IPS-18c (cell line): ENCODE measurements at regions not wholly inside any gene's neighbourhood (a gene's known extent, or its start where the extent isn't known, plus 50 kb on each side); places are given as distances from the start of the nearest gene placed in this dataset.

Source experiments
- H3K4me3 ChIP-seq: 2 replicates; pipeline ENCODE4 v1.7.0; 2013; ENCODE audit warnings: low read depth, mild to moderate bottlenecking, low read length, moderate library complexity; ENCODE audit not compliant: insufficient read depth
- H3K9me3 ChIP-seq: one replicate; pipeline ENCODE4 v1.6.1; 2013; ENCODE audit warnings: mild to moderate bottlenecking, low read length, moderate library complexity; ENCODE audit not compliant: control insufficient read depth, insufficient read depth

DNA sequence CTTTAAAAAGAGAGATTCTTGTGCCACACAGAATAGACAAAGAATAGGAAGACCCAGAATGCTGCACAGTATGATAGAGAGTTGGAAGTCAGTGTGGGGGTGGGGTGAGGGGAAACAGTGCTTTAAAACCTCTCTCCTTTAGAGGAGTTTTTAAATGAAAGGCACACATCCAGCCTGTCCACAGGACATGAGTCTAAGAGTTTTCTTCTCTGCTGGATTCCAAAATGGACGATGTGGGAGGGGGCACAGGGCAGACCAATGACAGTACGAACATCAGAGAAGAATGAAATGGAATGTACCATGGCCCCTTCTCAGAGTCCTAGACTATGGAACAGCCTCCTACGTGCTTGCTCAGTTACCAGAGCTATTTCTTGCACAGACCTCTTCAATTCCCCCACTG is 458.2 kb upstream of the DAB1 start:
- Histone ChIP-seq H3K4me3 (no peak overlapping the region), H3K9me3 (no peaks in the 10 kb centered on the region)

DNA sequence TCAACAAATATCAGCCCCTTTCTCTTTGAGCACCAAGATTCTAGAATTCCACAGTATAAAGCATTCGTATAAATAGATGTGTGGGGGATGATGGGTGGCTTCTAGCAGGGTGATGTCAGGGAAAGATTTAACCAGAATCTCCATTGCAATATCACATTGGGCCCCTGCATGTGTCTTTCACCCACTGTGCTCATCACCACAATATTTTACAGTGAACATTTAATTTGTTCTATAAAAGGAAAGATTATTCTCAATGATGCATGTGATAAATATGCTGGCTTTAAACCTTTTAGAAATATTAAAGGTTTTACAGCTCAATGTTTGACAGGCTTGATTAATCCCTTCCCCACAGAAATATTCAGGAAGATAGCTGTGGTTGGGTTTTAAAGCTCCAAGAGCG is 457.8 kb upstream of the DAB1 start:
- H3K9me3 ChIP-seq, result no peaks in the 10 kb centered on the region
- H3K4me3 ChIP-seq, result no peak overlapping the region

DNA sequence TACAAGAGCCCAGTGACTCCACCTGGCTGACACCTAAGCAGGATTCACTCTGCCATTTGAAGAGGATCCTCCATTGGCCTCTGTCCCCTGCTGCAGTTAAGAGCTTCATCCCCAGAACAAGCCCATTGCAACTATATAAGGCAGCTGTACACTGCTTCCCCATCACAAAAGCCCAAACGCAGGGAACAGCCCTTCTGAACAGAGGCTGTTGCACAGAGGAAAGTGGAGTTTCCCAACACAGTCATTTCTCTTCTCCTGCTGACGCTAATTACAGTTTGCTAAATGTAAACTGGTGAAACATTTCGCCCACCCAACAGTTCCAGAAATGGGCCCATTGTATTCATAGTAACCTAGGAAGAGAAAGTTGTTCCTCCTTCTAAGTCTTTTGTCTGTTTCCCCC is 455.8 kb upstream of the DAB1 start:
- H3K9me3 ChIP-seq, result no peaks in the 10 kb centered on the region

DNA sequence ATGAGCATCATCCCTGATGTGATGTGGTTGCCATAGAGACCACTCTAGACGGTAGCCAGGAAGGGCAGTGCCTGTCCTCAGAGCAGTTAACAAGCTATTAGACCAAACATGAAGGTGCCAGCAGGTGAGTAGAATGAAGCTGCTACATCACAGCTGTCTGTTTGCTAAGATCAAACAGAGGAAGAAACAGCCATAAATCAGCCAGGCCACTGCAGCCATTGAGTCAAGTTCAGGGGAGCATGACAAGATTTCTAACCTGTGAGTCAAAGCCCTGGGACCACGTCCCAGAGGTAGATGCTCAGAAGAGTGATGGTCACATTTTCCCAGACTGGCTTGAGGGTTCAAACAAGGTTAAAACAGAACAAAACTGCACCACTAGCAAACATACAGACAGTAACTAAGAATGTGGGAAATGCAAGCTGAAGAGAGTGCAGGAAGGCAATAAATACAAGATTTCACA is 450.6 kb upstream of the DAB1 start:
- Histone ChIP-seq H3K9me3 (no peaks in the 10 kb centered on the region), H3K4me3 (no peak overlapping the region)

More for the DNA sequence above, 455.8 kb upstream of the DAB1 start:
- H3K4me3 ChIP-seq, result no peak overlapping the region

GRCh38 chr1:57872913-57873312 is 449.1 kb upstream of the DAB1 start:
- no peak overlapping the region for H3K4me3 ChIP-seq
- no peaks in the 10 kb centered on the region for H3K9me3 ChIP-seq

GRCh38 chr1:57868908-57869307 is 445.0 kb upstream of the DAB1 start:
- Histone ChIP-seq H3K4me3 (no peak overlapping the region), H3K9me3 (no peaks in the 10 kb centered on the region)

DNA sequence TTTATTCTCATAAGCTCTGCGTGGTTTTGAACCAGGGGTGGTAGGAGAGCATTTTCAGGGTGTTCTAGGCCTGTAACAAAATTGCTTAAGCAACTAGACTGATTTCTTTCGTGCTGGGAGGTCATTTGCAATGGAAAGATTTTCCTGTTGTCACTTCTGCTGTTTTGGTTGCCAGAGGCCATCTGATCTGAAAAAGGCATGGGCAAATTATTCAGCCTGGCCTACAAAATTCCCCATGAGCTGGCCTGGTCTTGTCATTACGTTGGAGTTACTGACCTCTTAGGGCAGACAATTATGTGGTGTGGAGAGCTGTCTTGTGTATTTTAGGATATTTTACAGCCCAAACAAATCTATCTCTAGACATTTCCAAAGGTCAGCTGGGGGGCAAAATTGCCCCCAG is 444.4 kb upstream of the DAB1 start:
- no peaks in the 10 kb centered on the region for H3K9me3 ChIP-seq
- no peak overlapping the region for H3K4me3 ChIP-seq

DNA sequence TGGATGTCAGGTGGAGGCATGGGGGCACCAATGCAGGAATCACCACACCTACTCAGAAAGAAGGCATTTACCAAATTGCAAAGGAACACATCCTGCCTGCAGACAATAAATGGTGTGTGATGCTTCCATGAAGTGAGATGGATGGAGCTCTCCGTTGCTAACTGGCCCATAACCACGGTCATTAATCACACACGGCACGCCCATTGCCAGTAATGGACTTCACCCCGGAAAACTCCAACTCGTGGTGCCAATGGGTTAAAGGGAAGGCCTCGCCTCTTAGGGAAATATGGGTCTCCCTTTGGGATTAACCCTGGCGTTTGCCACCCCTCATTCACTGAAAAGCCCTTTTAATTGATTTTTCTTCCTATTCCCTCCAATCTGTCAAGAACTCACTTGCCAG is 443.1 kb upstream of the DAB1 start:
- Histone ChIP-seq H3K9me3 (no peaks in the 10 kb centered on the region), H3K4me3 (no peak overlapping the region)

DNA sequence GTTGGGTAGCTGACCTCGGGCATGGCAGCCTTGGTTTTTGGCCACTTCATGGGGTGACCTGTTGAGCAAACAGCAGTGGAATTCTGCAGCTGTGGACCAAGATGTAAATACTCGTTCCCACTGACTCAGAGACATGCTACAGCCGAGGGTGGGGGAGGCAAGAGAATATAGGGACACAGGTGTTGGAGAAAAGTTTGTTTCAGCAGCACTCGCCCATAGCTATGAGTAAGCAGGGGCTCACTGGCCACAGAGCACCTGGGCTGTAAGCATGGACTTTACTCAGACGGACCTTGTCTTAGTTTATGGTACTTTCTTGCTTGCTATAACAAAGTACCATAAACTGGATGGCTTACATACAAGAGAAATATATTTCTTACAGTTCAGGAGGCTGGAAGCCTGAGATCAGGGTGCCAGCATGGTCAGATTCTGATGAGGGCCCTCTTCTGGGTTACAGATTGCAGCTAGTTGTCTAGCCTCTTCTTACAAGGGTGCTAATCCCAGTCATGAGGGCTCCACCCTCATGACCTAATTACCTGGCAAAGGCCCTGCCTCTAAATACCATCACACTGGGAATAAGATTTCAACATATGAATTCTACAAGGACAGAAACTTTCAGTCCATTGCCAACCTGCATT is 437.2 kb upstream of the DAB1 start:
- Histone ChIP-seq H3K4me3 (no peak overlapping the region), H3K9me3 (no peaks in the 10 kb centered on the region)

DNA sequence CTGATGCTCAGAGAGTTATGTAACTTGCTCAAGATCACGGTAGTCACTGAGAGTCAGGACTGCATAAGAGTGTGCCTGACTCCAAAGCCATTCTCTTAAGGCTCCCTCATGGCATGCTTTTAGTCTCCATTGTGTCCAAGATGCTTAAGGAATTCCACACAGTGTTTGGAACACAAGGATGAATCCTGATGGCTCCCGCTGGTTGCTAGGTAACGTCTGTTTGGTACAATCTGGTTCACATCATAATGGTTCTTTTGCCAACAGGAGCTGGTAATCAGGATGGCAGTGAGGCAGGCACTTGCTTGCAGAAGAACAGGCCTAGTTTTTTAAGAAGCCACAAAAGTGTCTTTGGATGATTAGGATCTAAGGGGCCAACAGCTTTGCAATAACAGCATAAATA is 436.5 kb upstream of the DAB1 start:
- Histone ChIP-seq H3K4me3 (no peak overlapping the region), H3K9me3 (no peaks in the 10 kb centered on the region)

DNA sequence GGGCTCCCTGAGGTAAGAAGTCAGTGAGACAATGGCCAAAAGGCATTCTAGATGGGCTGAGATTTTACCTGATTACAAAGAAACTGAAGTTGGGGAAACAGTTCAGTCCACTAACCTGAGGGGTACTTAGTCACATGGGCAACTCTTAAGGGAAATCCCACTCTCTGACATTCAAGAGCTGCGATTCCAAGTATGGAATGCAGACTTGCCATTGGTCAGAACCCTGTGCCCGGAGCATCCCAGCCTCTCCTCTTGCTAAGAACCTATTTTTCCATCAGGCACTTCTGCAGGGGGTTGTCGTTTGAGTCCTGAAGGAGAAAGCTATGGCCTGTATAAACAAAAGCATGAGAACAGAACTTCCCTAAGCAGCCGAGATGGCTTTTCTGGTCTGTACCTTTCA is 434.9 kb upstream of the DAB1 start:
- no peaks in the 10 kb centered on the region for H3K9me3 ChIP-seq
- no peak overlapping the region for H3K4me3 ChIP-seq

GRCh38 chr1:57857809-57858208 is 433.9 kb upstream of the DAB1 start:
- no peaks in the 10 kb centered on the region for H3K9me3 ChIP-seq
- no peak overlapping the region for H3K4me3 ChIP-seq

GRCh38 chr1:57854436-57854835 is 430.6 kb upstream of the DAB1 start:
- Histone ChIP-seq H3K4me3 (no peak overlapping the region), H3K9me3 (no peaks in the 10 kb centered on the region)

- Histone ChIP-seq H3K9me3 (no peaks in the 10 kb centered on the region), H3K4me3 (no peak overlapping the region)
Measured at GRCh38 chr1:57850176-57850940, 426.5 kb upstream of the DAB1 start.

DNA sequence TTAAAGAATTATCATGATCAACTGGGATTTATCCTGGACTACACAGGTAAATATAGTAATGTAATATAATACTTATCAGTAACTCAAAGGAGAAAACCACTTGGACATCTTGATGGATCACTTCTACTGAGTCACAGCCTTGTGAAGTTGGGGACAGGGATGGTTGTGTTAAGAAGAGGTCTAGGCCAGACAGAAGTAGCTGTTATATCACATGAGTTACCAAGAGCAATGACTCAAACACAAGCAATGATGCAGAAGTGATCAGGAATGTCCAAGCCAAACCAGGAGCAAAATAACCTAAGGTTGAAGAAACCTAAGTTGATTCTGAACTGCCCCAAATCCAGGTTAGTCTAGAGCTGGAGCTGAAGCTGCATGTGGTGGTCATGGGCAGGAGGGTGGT is 424.5 kb upstream of the DAB1 start:
- no peak overlapping the region for H3K4me3 ChIP-seq
- H3K9me3 ChIP-seq, result no peaks in the 10 kb centered on the region

DNA sequence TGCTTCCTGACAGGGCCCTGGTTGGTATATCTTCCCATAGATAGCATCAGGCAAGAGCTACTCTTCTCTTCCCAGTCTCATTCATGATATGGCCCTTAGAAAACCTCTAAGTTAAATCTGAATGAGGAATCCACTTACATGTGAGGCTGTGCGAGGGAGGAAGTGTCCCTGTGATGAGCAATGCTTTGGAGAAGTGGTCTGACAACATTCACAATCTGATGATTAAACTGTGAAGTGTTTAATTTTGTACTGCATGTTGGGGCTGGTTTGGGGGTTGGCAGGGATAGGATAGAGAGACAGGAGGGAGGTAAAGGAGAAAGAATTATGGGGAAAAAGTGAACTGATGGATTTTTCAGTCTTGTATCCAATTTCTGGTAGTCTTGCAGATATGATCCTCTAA is 421.2 kb upstream of the DAB1 start:
- H3K9me3 ChIP-seq, result peaks cover 12% of the 10 kb centered on the region
- no peak overlapping the region for H3K4me3 ChIP-seq

DNA sequence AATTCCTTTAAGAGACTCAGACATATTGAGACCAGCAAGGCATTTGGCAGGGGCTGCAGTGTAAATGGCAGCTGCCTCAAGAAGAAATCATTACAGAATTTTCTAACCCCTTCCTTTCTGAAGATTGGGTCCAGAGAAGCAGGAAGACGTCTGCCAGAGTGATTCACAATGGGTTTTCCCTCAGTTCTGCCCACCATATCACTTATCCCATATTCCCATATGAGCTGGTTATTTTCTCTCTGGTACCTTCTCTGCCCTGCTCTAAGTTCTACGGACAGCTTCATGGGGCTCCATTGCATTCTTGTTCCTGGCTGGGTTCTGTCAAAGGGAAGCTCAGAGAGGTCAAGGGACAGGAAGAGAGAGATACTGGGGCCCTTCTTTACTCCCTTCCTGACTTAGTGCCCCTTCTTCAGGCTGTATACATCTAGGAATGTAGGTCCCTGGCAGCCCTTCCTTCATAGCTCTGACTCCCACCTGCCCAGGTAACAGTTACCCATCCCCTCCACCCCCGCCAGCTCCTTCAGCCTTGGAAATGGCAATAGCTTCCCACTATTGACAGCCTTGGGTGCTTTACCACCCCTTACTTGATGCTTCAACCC is 420.6 kb upstream of the DAB1 start:
- Histone ChIP-seq H3K9me3 (peaks cover 12% of the 10 kb centered on the region), H3K4me3 (no peak overlapping the region)

GRCh38 chr1:57843760-57844159 is 419.9 kb upstream of the DAB1 start:
- Histone ChIP-seq H3K9me3 (peaks cover 12% of the 10 kb centered on the region), H3K4me3 (no peak overlapping the region)
